Mesenchymal stem cell (in vitro differentiated cells and primary cell): ENCODE measurements at regions not wholly inside any gene's neighbourhood (a gene's known extent, or its start where the extent isn't known, plus 50 kb on each side); places are given as distances from the start of the nearest gene placed in this dataset.
"Not testable (repeated sequence)": the region's sequence is repeated elsewhere in the genome, so short reads cannot be mapped to it uniquely, and the experiment has no call there.

Experiments used
- DNase-seq: peaks from one replicate; pipeline ENCODE4 v3.0.0-alpha.2; 2013
- H2AFZ ChIP-seq: one replicate; pipeline ENCODE4 v1.6.1; 2013; ENCODE audit warnings: low read depth, mild to moderate bottlenecking, control low read depth, inconsistent platforms, low read length, moderate library complexity
- H2AK5ac ChIP-seq: 2 replicates; pipeline ENCODE4 v1.6.1; 2013; ENCODE audit warnings: low read length, moderate library complexity, mild to moderate bottlenecking, inconsistent platforms; ENCODE audit not compliant: severe bottlenecking
- H2BK120ac ChIP-seq: one replicate; pipeline ENCODE4 v1.6.1; 2013; ENCODE audit warnings: low read depth, mild to moderate bottlenecking, inconsistent platforms, low read length, moderate library complexity
- H2BK12ac ChIP-seq, 2 experiments: one replicate each; pipeline ENCODE4 v1.6.1; 2013; ENCODE audit warnings: inconsistent platforms in 2 of 2, low read length in 2 of 2, mild to moderate bottlenecking in 2 of 2, moderate library complexity in 2 of 2, control low read depth in 1 of 2
- H2BK15ac ChIP-seq: one replicate; pipeline ENCODE4 v1.6.1; 2013; ENCODE audit warnings: mild to moderate bottlenecking, low read depth, inconsistent platforms; ENCODE audit not compliant: poor library complexity, severe bottlenecking
- H2BK5ac ChIP-seq: 2 replicates; pipeline ENCODE4 v1.6.1; 2013; ENCODE audit warnings: low read depth, mild to moderate bottlenecking, low read length, control low read depth, inconsistent platforms; ENCODE audit not compliant: poor library complexity, severe bottlenecking
- H3K14ac ChIP-seq, 2 experiments: one replicate each; pipeline ENCODE4 v1.6.1; 2013; ENCODE audit warnings: inconsistent platforms in 2 of 2, low read length in 2 of 2, control low read depth in 1 of 2, mild to moderate bottlenecking in 1 of 2, moderate library complexity in 1 of 2
- H3K18ac ChIP-seq, 2 experiments: one replicate each; pipeline ENCODE4 v1.6.1; 2013; ENCODE audit warnings: inconsistent platforms in 2 of 2, low read length in 2 of 2, control low read depth in 1 of 2, low read depth in 1 of 2, mild to moderate bottlenecking in 1 of 2
- H3K23ac ChIP-seq, 2 experiments: one replicate each; pipeline ENCODE4 v1.6.1; 2013; ENCODE audit warnings: inconsistent platforms in 2 of 2, low read length in 2 of 2, mild to moderate bottlenecking in 2 of 2, moderate library complexity in 2 of 2, control low read depth in 1 of 2
- H3K27ac ChIP-seq: 2 replicates; pipeline ENCODE4 v1.5.1; 2013; ENCODE audit warnings: mild to moderate bottlenecking, moderate library complexity, low read length, control low read depth, inconsistent platforms; ENCODE audit not compliant: poor library complexity, severe bottlenecking
- H3K27me3 ChIP-seq, 2 experiments: 2 replicates each; pipeline versions ENCODE4 v1.6.1 to v1.7.0; 2013; ENCODE audit warnings: low read length in 2 of 2, mild to moderate bottlenecking in 2 of 2, moderate library complexity in 2 of 2, control low read depth in 1 of 2, inconsistent platforms in 1 of 2; ENCODE audit not compliant: control insufficient read depth in 1 of 2, insufficient read depth in 1 of 2
- H3K36me3 ChIP-seq, 2 experiments: 2 replicates each; pipeline versions ENCODE4 v1.6.1 to v1.7.0; 2013; ENCODE audit warnings: low read length in 2 of 2, control low read depth in 1 of 2, inconsistent platforms in 1 of 2, low read depth in 1 of 2, mild to moderate bottlenecking in 1 of 2; ENCODE audit not compliant: insufficient read depth in 2 of 2, control insufficient read depth in 1 of 2
- H3K4ac ChIP-seq, 2 experiments: one replicate each; pipeline ENCODE4 v1.6.1; 2013; ENCODE audit warnings: inconsistent platforms in 2 of 2, low read length in 2 of 2, mild to moderate bottlenecking in 2 of 2, moderate library complexity in 2 of 2, control low read depth in 1 of 2, low read depth in 1 of 2
- H3K4me1 ChIP-seq: 2 replicates; pipeline ENCODE4 v1.6.1; 2013; ENCODE audit warnings: low read depth, low read length, control low read depth; ENCODE audit not compliant: control insufficient read depth, insufficient read depth
- H3K4me2 ChIP-seq: 2 replicates; pipeline ENCODE4 v1.6.1; 2013; ENCODE audit warnings: low read length, mild to moderate bottlenecking, inconsistent platforms; ENCODE audit not compliant: poor library complexity, severe bottlenecking
- H3K4me3 ChIP-seq, 2 experiments: 2 replicates each; pipeline versions ENCODE4 v1.5.1 to v1.7.0; 2013; ENCODE audit warnings: low read length in 2 of 2, mild to moderate bottlenecking in 2 of 2, control low read depth in 1 of 2, low read depth in 1 of 2; ENCODE audit not compliant: insufficient read depth in 1 of 2
- H3K79me1 ChIP-seq: replicated peaks from 2 replicates; pipeline ENCODE4 v1.6.1; 2013; ENCODE audit warnings: mild to moderate bottlenecking, control low read depth, low read length, inconsistent platforms; ENCODE audit not compliant: poor library complexity, severe bottlenecking
- H3K9ac ChIP-seq: 2 replicates; pipeline ENCODE4 v1.7.0; 2013; ENCODE audit warnings: mild to moderate bottlenecking, low read length, moderate library complexity
- H3K9me3 ChIP-seq: 2 replicates; pipeline ENCODE4 v1.7.0; 2013; ENCODE audit warnings: mild to moderate bottlenecking, low read length; ENCODE audit not compliant: control insufficient read depth
- H4K8ac ChIP-seq: one replicate; pipeline ENCODE4 v1.6.1; 2013; ENCODE audit warnings: inconsistent platforms, mild to moderate bottlenecking, low read length, moderate library complexity
- H4K91ac ChIP-seq: one replicate; pipeline ENCODE4 v1.6.1; 2013; ENCODE audit warnings: mild to moderate bottlenecking, low read length, inconsistent platforms
- WGBS: methylation state at CpG from one replicate; pipeline ENCODE4 v1.1.7; 2013; ENCODE audit warnings: mixed read lengths; 5-methylcytosine and 5-hydroxymethylcytosine counted together

GRCh38 chr4:123600987-123601904, 204.7 kb downstream of the SPRY1 start:
- Histone ChIP-seq H3K36me3 (no peaks in the 10 kb centered on the region), H3K9me3 (no peaks in the 10 kb centered on the region), H3K27ac (peak overlapping the region; percentile 27), H3K4me1 (peaks cover 5% of the 10 kb centered on the region), H3K79me1 (no peaks in the 10 kb centered on the region), H3K4me3 (peak overlapping the region in 1 of 2 experiments; percentile 9), H3K18ac (no peak overlapping the region), H2AFZ (no peak overlapping the region), H3K27me3 (no peaks in the 10 kb centered on the region), H2BK12ac (peak overlapping the region in 1 of 2 experiments; percentile 70), H3K14ac (no peak overlapping the region), H3K9ac (peak overlapping the region; percentile 46), H2AK5ac (no peak overlapping the region), H4K8ac (no peak overlapping the region), H4K91ac (no peak overlapping the region), H2BK15ac (no peak overlapping the region), H2BK5ac (no peak overlapping the region), H3K23ac (no peak overlapping the region), H2BK120ac (no peak overlapping the region), H3K4me2 (no peak overlapping the region), H3K4ac (no peak overlapping the region)
- no peak for DNase-seq
- over 99% methylated on average over 4 of the region's 6 CpGs for WGBS

DNA sequence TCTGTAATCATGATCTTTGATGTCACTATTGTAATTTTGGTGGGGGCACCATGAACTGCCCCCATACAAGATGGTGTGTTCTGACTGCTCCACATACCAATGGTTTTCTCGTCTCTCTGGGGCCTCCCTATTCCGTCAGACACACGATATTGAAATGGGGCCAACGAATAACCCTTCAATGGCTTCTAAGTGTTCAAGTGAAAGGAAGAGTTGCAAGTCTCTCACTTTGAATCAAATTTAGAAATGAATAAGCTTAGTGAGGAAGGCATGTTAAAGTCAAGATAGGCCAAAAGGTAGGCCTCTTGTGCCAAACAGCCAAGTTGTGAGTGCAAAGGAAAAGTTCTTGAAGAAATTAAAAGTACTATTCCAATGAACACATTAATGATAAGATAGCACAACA, 205.4 kb downstream of the SPRY1 start:
- Histone ChIP-seq H3K27me3 (no peaks in the 10 kb centered on the region), H2BK120ac (no peak overlapping the region), H2AK5ac (peak overlapping the region; percentile 87), H4K91ac (no peak overlapping the region), H3K27ac (no peak overlapping the region), H3K9me3 (no peaks in the 10 kb centered on the region), H2BK15ac (no peak overlapping the region), H3K23ac (no peak overlapping the region), H4K8ac (no peak overlapping the region), H2BK12ac (no peak overlapping the region), H3K18ac (no peak overlapping the region), H3K4ac (no peak overlapping the region), H2AFZ (no peak overlapping the region), H3K36me3 (no peaks in the 10 kb centered on the region), H2BK5ac (no peak overlapping the region), H3K79me1 (no peaks in the 10 kb centered on the region), H3K9ac (no peak overlapping the region), H3K4me1 (peaks cover 5% of the 10 kb centered on the region), H3K4me3 (no peak overlapping the region), H3K14ac (no peak overlapping the region), H3K4me2 (no peak overlapping the region)
- WGBS, result 98% methylated on average over 4 of the region's 4 CpGs
- no peak for DNase-seq

GRCh38 chr4:123603165-123603564, 206.6 kb downstream of the SPRY1 start:
- Histone ChIP-seq H3K4ac (no peak overlapping the region), H3K23ac (no peak overlapping the region), H3K9me3 (no peaks in the 10 kb centered on the region), H3K14ac (no peak overlapping the region), H2BK12ac (no peak overlapping the region), H3K9ac (no peak overlapping the region), H3K36me3 (no peaks in the 10 kb centered on the region), H2BK15ac (no peak overlapping the region), H2AK5ac (no peak overlapping the region), H2AFZ (no peak overlapping the region), H3K27me3 (no peaks in the 10 kb centered on the region), H3K27ac (no peak overlapping the region), H3K4me3 (no peak overlapping the region), H3K79me1 (no peaks in the 10 kb centered on the region), H3K4me1 (peaks cover 5% of the 10 kb centered on the region), H4K91ac (no peak overlapping the region), H4K8ac (no peak overlapping the region), H3K4me2 (no peak overlapping the region), H3K18ac (no peak overlapping the region), H2BK5ac (no peak overlapping the region), H2BK120ac (no peak overlapping the region)
- DNase-seq, result peak; percentile 63
- WGBS, result 46% methylated on average over 6 of the region's 7 CpGs

- H2BK120ac ChIP-seq, H3K9me3 ChIP-seq, H3K4ac ChIP-seq, H3K23ac ChIP-seq, H2AK5ac ChIP-seq, H3K4me2 ChIP-seq, H4K91ac ChIP-seq, H2BK5ac ChIP-seq, H3K4me3 ChIP-seq, H3K79me1 ChIP-seq, H2BK15ac ChIP-seq, H3K9ac ChIP-seq, DNase-seq, H3K27ac ChIP-seq, H3K36me3 ChIP-seq, H2AFZ ChIP-seq, H3K27me3 ChIP-seq, H3K18ac ChIP-seq, H2BK12ac ChIP-seq, H3K4me1 ChIP-seq, H3K14ac ChIP-seq, H4K8ac ChIP-seq: not testable (repeated sequence)
- WGBS, result 100% methylated on average over 3 of the region's 4 CpGs
Observed at GRCh38 chr4:123605797-123606196, 209.2 kb downstream of the SPRY1 start.
